ENCODE measurements at regions not wholly inside any gene's neighbourhood (a gene's known extent, or its start where the extent isn't known, plus 50 kb on each side); places are given as distances from the start of the nearest gene placed in this dataset.

DNA sequence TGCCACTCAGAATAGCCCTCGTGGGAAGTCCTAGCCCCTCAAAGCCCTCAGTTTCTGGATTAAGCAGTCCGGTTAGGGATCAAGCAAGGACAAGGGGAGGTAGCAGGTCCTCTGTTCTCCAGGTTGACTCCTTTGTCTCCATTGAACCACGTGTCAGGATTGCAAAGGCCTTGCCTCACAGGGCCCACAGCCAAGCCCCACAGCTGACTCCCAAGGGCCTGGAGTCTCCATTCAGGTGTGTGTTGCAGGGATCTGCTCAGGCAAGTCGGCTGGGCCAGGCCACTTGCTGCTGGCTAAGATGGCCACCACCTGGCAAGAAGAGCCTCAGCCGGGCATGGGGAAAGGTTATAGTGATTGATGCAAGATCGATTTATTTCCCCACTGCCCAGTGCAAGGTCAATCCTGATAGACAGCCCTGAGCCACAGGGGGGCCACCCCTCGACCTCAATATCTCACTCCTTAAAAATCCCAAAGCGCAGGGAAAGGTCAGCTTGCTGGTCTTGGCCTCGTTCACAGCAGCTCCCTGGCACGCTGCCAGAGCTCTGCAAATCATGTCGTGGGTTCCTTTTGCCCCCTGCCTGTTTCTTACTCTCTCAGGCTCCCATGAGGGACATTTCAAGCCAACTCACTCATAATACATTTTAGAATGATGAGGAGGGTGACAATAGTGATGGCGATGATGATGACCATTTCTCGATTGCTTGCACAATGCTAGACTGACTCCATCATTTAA, 75.9 kb downstream of the EDN3 start:
- DNase-seq = no peak

DNA sequence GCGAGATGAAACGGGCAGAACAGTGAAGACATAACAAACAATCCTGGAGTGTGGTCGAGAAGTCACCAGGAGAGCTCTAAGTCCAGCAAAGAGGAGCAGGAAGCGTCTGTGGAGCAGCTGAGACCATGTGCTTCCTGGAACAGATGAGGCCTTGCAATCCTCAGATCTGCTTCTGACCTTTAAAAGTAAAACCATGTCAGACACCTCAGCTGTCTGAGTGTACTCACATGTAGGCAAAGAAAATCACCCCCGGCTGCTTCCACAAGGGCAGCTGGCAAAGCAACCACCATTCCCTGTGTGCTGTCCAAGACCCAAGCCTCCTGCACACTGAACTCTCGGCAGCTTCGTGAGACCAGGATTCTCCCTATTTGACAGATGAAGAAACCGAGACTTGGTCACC, 76.6 kb downstream of the EDN3 start:
- no peak for DNase-seq

GRCh38 chr20:59377842-59378241, 77.4 kb downstream of the EDN3 start:
- no peak for DNase-seq

DNA sequence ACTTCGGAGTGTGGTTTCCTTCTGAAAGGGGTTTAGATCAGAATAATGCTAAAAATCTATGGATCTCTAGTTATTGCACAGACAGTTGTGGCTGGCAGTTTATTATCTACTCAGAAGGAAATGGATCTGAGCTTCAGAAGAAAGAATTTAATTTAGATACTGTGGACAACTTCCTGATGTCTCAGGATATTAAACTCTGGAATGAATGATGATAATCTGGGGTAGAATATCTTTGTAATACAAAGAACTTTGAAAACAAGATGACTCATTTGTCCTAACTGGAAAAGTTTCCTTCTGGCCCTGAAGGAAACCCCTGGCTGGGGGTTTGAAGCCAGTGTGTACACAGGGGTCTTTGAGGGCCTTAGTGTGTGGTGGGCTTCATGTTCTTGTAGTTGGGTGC, 78.0 kb downstream of the EDN3 start:
- no peak for DNase-seq

GRCh38 chr20:59378966-59379365, 78.6 kb downstream of the EDN3 start:
- DNase-seq = no peak

- DNase-seq = no peak
These were observed 81.3 kb downstream of the EDN3 start for GRCh38 chr20:59381689-59382088.

DNA sequence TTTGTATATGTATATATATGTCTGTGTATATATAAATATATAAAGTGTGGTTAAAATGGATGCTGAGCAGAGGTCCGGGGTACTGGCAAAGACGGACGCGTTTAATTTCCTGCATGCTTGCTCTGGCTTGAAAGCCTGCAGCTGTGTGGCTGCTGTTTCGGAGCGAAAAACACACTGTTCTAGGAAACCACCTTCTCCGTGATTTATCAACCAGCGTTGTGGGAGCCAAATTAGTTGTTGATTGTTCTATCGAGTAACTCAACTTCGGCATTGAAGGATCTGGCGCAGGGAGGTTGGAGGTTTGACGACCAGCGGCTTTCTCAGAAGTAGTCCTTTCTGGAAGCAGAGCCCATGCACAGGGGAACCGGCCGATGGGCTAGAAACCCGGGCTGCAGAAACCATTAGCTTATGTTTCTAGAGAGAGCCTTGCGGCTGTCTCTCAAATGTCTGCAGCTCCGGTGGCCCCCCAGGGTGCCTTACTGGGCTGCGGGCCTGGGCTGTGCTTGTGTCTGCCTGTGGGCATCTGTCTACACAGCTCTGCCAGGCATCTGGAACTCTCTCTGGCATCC, 81.8 kb downstream of the EDN3 start:
- DNase-seq = no peak

DNA sequence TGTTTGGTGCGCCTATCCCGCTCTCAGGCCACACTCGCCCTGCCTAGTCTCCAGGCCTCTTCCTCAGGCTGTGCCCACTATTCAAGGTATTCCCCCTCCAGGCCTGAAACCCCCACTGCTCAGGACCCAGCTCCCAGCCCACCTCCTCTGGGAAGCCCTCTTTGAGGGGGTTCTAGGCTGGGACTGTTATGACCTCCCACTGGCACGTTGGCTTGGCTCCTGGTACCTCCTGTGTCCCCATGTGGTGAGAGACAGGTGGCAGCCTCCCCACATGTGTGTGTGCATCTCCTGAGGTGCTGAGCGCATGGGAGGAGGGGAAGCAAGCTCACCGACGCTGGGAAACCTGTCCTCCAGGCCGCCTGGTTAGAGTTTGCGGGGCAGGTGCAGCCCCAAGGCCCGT, 82.5 kb downstream of the EDN3 start:
- no peak for DNase-seq

DNA sequence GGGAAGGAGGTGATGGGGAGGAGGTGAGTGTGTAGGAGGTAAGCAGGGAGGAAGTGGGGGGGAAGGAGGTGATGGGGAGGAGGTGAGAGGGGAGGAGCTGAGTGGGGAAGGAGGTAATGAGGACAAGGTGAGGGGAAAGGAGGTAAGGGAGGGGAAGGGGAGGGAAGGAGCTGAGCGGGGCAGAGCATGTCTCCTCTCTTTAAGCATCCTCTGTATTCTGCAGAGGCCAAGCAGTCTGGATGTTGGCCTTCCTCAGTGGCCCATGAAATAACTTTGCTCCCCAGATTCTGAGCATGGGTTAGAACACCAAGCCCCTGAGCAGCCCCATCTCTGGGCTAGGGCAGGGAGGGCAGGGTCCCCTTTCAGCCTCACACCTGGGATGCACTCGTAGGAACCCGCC, 84.6 kb downstream of the EDN3 start:
- DNase-seq = no peak

- DNase-seq = no peak
These were observed 85.1 kb downstream of the EDN3 start for GRCh38 chr20:59385480-59385879.

DNA sequence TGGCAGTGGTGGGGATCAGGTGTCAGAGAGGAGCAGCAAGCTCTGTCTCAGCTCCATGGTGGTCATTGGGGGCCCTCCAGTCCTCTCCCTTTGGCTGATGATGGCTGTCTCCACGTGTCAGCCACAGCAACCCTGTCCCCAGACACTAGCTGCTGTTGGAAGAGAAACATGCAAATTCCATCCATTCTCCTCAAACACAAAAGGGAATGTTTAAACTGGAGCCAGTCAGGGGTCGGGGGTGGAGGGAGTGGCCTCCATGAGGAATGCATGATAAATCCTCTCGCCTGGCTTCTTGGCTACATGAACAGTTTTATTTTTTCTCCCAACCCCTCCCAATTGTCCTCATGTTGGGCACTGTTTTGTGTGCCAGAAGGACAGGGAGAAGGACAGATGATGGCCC, 86.4 kb downstream of the EDN3 start:
- DNase-seq = no peak

GRCh38 chr20:59387891-59388290, 87.5 kb downstream of the EDN3 start:
- DNase-seq = no peak

DNA sequence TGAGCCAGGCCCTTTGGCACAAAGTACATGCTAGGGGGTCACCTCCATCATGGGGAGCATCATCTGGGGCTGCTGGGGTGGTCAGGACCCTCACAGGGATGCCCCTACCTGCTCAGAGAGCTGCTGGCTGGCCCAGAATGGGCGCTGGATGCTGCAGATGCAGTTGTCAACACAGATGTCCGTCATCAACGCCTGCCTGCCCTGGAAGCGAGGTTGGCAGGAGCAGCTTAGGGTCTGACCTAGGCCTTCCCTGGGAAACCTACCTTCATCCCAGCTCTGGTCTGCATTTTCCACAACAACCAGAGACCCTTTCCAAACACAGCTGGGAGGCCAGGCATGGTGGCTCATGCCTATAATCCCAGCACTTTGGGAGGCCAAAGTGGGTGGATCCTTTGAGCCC, 88.0 kb downstream of the EDN3 start:
- no peak for DNase-seq

DNA sequence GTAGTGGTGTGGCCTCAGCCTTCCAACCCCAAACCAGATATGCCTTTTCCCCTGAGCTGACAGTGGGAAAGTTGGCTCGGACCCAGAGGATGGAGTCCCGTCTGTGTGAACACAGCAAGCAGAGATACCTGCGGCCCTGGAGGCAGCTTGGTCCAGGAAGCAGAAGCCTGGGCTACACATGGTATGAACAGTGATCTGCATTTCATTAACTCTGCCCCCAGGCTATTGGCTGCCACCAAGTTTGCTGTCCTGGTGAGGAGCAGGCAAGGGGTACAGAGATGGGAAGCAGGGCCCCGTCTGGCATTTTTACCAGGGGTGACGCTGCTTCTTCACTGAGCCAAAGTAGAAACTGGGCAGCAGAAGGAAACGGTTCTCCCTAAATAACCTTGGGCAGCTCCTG, 90.0 kb downstream of the EDN3 start:
- no peak for DNase-seq

DNA sequence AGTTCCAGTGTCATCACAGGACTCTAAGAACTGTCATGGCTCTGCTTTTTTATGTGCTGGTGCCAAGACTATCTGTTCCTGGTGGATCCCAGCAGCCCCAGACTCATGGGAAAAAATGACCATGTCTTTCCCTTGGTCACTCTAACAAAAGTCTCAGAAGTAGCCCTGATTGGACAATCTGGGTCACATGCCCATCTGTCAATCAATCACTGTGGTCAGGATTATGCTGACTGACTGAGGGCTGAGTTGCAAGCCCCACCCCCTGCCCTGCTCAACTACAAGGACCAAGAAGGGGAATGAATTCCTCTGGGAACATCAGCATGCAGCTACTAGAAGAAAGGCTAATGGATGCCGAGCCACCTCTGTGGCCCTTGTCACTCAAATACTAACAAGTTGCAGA, 91.6 kb downstream of the EDN3 start:
- no peak for DNase-seq

DNA sequence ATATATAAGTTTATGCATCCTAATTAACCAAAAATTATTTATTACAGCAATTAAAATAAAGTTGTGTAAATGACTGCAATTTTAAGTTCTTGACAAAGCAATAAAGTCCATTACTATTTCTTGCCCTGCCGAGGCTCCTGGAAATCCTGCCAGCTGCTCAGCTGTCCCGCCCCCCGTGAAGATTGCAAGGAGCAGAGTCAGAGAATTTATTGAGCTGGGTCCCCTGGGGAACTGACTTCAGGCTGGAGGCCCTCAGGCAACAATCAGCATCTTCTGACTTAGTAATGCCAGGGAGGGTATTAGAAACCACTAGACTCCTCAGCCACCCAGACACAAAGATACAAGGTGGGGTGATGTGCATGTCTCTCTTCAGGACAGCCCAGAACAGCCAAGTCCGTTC, 92.3 kb downstream of the EDN3 start:
- no peak for DNase-seq

DNA sequence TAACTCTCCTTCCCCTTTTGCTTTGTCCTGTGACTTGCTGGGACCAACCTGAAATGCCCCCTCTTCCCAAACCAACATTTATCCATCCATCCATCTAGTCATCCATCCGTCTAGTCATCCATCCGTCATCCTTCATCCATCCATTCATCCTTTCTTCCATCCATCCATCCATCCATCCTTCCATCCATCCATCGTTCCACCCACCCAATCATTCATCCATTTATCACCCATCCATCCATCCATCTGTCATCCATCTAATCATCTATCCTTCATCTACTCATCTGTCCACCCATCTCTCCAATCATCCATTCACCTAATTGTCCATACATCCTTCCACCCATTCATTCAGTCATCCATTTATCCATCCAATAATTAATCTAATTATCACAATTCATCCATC, 92.7 kb downstream of the EDN3 start:
- DNase-seq = no peak

DNA sequence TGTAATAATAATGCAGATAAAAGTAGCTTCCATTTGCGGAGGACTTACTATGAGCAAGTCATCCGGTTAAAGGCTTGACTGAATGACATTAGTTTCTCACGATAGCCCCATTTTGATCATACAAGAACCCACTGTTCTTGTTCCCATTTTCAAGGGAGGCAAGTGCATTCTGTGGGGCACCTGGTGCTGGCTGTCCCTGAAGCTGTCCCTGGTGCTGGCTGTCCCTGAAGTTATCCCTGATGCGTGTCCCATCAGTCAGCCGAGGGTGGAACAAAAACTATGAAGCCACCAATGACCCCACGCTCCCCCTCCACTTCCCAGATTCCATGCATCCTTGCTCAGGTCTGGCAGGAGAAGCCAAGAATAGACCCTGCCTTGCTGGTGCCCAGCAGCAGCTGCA, 95.3 kb downstream of the EDN3 start:
- DNase-seq = no peak

- no peak for DNase-seq
These were observed 98.3 kb downstream of the EDN3 start for GRCh38 chr20:59398537-59399205.

DNA sequence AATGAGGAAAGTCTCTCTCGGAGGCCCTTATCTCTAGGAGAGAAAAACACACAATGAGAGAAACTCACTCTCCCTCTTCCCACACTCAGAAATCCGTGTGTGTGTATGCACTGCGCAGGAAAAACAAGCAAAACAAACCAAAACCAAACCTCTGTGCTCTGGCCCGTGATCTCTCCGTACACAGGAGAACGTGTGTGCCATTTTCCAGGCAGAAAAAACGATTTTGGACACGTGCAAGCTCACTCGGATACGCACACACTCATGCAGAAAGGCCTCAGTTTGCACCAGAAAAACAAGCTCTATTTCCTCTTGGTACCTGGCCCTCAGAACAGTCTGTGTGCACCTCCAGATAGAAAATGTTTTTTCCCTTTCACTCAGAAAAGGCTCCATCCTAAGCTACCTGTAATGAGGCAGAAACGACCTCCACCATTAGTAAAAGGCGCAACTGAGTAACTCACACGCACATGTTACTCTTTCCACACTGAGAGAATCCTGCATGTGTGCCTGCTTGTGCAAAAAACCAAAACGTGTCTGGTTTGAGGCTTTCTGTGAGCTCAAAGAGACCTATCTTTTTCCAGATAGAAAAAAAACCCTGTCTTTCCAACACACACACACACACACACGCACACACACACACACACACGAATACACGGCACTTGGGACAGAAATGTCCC, 99.2 kb downstream of the EDN3 start:
- DNase-seq = no peak

GRCh38 chr20:59400708-59401107, 100.3 kb downstream of the EDN3 start:
- DNase-seq = no peak

- DNase-seq = no peak
These were observed 102.3 kb downstream of the EDN3 start for GRCh38 chr20:59402681-59403080.

DNA sequence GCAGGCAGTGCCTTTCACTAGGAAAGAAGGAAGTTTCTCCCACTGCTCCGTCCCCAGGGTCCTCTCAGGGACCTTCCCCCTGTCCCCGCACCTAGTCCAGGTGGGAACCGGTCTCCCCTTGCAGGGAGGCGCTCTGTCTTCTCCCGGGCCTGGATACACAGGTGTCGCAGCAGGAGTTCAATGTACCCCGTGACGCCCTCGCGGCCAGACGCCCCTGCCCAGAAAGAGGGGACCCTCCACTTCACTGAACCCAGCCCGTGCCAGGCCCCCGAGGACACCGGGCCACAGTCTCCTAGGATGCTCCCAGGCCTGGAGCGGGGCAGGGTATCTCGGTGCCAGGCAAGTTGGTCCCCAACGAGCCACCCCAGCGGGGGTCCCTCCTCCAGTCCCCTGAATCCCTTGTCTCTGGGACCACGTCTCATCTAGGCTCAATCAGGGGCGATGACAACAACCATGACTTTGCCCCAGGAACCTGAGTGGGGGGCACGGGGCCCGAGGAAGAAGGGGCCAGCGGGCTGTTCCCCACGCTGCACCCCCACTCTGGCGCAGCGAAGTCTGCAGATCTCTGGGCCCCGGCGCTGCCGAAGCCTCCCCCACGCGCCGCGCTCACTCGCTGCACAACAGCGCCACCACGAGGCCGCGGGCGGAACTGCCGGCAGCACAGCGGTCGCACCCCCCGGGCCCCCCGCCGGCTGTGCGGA, 103.0 kb downstream of the EDN3 start:
- no peak for DNase-seq

GRCh38 chr20:59403962-59404314, 103.5 kb downstream of the EDN3 start:
- DNase-seq = no peak

Data from NCI-H2029 (cell line).